ENCODE measurements at regions not wholly inside any gene's neighbourhood (a gene's known extent, or its start where the extent isn't known, plus 50 kb on each side); places are given as distances from the start of the nearest gene placed in this dataset.

GRCh38 chr12:127941332-127941731 lies 325.6 kb upstream of the TMEM132C start:
- H3K27me3 ChIP-seq = no peaks in the 10 kb centered on the region
- H3K4me1 ChIP-seq = no peaks in the 10 kb centered on the region
- 45 to 63% (median 55%) methylated on average over 3 of the region's 3 CpGs for WGBS, 5 donors
- H3K36me3 ChIP-seq = no peaks in the 10 kb centered on the region
- H3K27ac ChIP-seq = no peak overlapping the region
- H3K9me3 ChIP-seq = peaks cover 0 to 4% (median 2%) of the 10 kb centered on the region in 4 donors
- intact Hi-C loops (cut with DNase I; ENCODE audit: low total_unique reads) = no loop called here
- H3K4me3 ChIP-seq = no peak overlapping the region
- TF ChIP-seq POLR2AphosphoS5 (IDR thresholded peaks at IDR 0.05) = no peak
- no peak for DNase-seq

GRCh38 chr12:127942981-127943380 lies 324.0 kb upstream of the TMEM132C start:
- Histone ChIP-seq H3K27me3 (no peaks in the 10 kb centered on the region), H3K36me3 (no peaks in the 10 kb centered on the region), H3K4me3 (no peak overlapping the region), H3K4me1 (no peaks in the 10 kb centered on the region), H3K9me3 (peaks cover 0 to 11% (median 2%) of the 10 kb centered on the region in 4 donors), H3K27ac (no peak overlapping the region)
- TF ChIP-seq EP300 (IDR thresholded peaks at IDR 0.05) (no peak), POLR2AphosphoS5 (IDR thresholded peaks at IDR 0.05) (no peak), CTCF (IDR thresholded peaks at IDR 0.05) (no peak), POLR2A (IDR thresholded peaks at IDR 0.05) (no peak)
- 54 to 76% (median 62%) methylated on average over 3 of the region's 3 CpGs for WGBS, 5 donors
- intact Hi-C loops (cut with DNase I; ENCODE audit: low total_unique reads) = no loop called here
- no peak for DNase-seq

- Histone ChIP-seq H3K9me3 (peaks cover 0 to 11% (median 2%) of the 10 kb centered on the region in 4 donors), H3K27me3 (no peaks in the 10 kb centered on the region), H3K27ac (no peak overlapping the region), H3K4me1 (no peaks in the 10 kb centered on the region), H3K36me3 (no peaks in the 10 kb centered on the region), H3K4me3 (no peak overlapping the region)
- WGBS, 5 donors = 46 to 56% (median 48%) methylated on average over 10 of the region's 10 CpGs
- no peak for DNase-seq
- intact Hi-C loops (cut with DNase I; ENCODE audit: low total_unique reads) = no loop called here
- TF ChIP-seq CTCF (IDR thresholded peaks at IDR 0.05) = no peak
- no peak for TF ChIP-seq POLR2A (IDR thresholded peaks at IDR 0.05)
- no peak for TF ChIP-seq EP300 (IDR thresholded peaks at IDR 0.05)
- no peak for TF ChIP-seq POLR2AphosphoS5 (IDR thresholded peaks at IDR 0.05)
Observed at GRCh38 chr12:127943481-127944210, 323.3 kb upstream of the TMEM132C start.

GRCh38 chr12:127944211-127944899 lies 322.6 kb upstream of the TMEM132C start:
- intact Hi-C loops (cut with DNase I; ENCODE audit: low total_unique reads) = no loop called here
- TF ChIP-seq POLR2AphosphoS5 (IDR thresholded peaks at IDR 0.05) (no peak), EP300 (IDR thresholded peaks at IDR 0.05) (no peak), POLR2A (IDR thresholded peaks at IDR 0.05) (no peak), CTCF (IDR thresholded peaks at IDR 0.05) (no peak)
- Histone ChIP-seq H3K27ac (no peak overlapping the region), H3K4me3 (no peak overlapping the region), H3K36me3 (no peaks in the 10 kb centered on the region), H3K27me3 (no peaks in the 10 kb centered on the region), H3K4me1 (no peaks in the 10 kb centered on the region), H3K9me3 (peaks cover 0 to 11% (median 2%) of the 10 kb centered on the region in 4 donors)
- no peak for DNase-seq
- WGBS, 5 donors = 59 to 71% (median 65%) methylated on average over 9 of the region's 9 CpGs

Data from stomach (tissue), 8 donors.